GM12878 (cell line): ENCODE measurements at regions not wholly inside any gene's neighbourhood (a gene's known extent, or its start where the extent isn't known, plus 50 kb on each side); places are given as distances from the start of the nearest gene placed in this dataset.

ENCODE experiments used
- ATAC-seq: fragments of 200-7000 bp; cut with Tn5 transposase; 3 replicates; pipeline ENCODE4 v1.9.1; 2020; ENCODE audit warnings: mild to moderate bottlenecking, moderate library complexity
- BruUV-seq: library from RNA; stranded (reverse); fragments of 400-500 nt; replicated peaks from 2 replicates; lab custom pipeline; 2021; lab: Mats Ljungman, UMichigan
- CTCF ChIA-PET: fragments of 300-600 bp; sonication (Branson Sonifier 250); formaldehyde crosslinking; extraction: SDS; loops from one replicate; lab custom pipeline; 2021; ENCODE audit warnings: inconsistent platforms; lab: Yijun Ruan, JAX
- POLR2A ChIA-PET: fragments of 350-600 bp; formaldehyde crosslinking; extraction: SDS; loops from one replicate; lab custom pipeline; 2021; ENCODE audit warnings: inconsistent platforms; lab: Charles Lee
- RAD21 ChIA-PET: fragments of 300-600 bp; sonication (Branson Sonifier 250); formaldehyde crosslinking; loops from one replicate; lab custom pipeline; 2023; ENCODE audit warnings: antibody characterized with exemption; ENCODE audit not compliant: unreplicated experiment; lab: Charles Lee
- SMC1A ChIA-PET: fragments of 300-600 bp; sonication (Branson Sonifier 250); formaldehyde crosslinking; loops from one replicate; lab custom pipeline; 2023; ENCODE audit not compliant: unreplicated experiment, uncharacterized antibody; lab: Charles Lee
- DNase-seq: peaks from one replicate; pipeline ENCODE4 v3.0.0-alpha.2; 2011; ENCODE audit warnings: low read depth, low spot score
- FAIRE-seq: peaks from 3 replicates; lab custom pipeline; 2011; peaks lifted over from hg19 to GRCh38; lab: Jason Lieb, UNC
- H2AFZ ChIP-seq: 2 replicates; pipeline ENCODE4 v1.6.0; 2011; ENCODE audit warnings: low read depth, low read length, control low read depth; ENCODE audit not compliant: control insufficient read depth
- H3K27ac ChIP-seq: 2 replicates; pipeline ENCODE4 v1.5.1; 2011; ENCODE audit warnings: control low read depth; ENCODE audit not compliant: control insufficient read depth, insufficient read depth
- H3K27me3 ChIP-seq, 2 experiments: replicated peaks in 1 of 2; 2 replicates each; pipeline versions ENCODE4 v1.6.0 to v1.6.1; 2011; ENCODE audit warnings: low read length in 1 of 2; ENCODE audit not compliant: control insufficient read depth in 2 of 2, insufficient read depth in 2 of 2
- H3K36me3 ChIP-seq, 2 experiments: 2 replicates each; pipeline ENCODE4 v1.5.1; 2011; ENCODE audit warnings: low read length in 1 of 2; ENCODE audit not compliant: control insufficient read depth in 2 of 2, insufficient read depth in 2 of 2
- H3K4me1 ChIP-seq: 2 replicates; pipeline ENCODE4 v1.6.1; 2011; ENCODE audit warnings: mild to moderate bottlenecking, low read length, moderate library complexity, mixed read lengths; ENCODE audit not compliant: control insufficient read depth, insufficient read depth
- H3K4me2 ChIP-seq: 2 replicates; pipeline ENCODE4 v1.6.0; 2011; ENCODE audit warnings: control low read depth; ENCODE audit not compliant: control insufficient read depth, insufficient read depth
- H3K4me3 ChIP-seq: fragments of 200-600 bp; sonication (generic); 2 replicates; pipeline ENCODE4 v1.5.1; 2016
- H3K79me2 ChIP-seq: 2 replicates; pipeline ENCODE4 v1.6.0; 2011; ENCODE audit warnings: low read length; ENCODE audit not compliant: control insufficient read depth, insufficient read depth
- H3K9ac ChIP-seq: 2 replicates; pipeline ENCODE4 v1.8.0; 2011; ENCODE audit warnings: low read length, control low read depth, mixed read lengths; ENCODE audit not compliant: control insufficient read depth, insufficient read depth
- H3K9me3 ChIP-seq: replicated peaks from 3 replicates; pipeline ENCODE4 v1.5.1; 2011; ENCODE audit warnings: mild to moderate bottlenecking, low read length; ENCODE audit not compliant: control insufficient read depth, insufficient read depth
- H4K20me1 ChIP-seq: 2 replicates; pipeline ENCODE4 v1.6.0; 2011; ENCODE audit not compliant: control insufficient read depth, insufficient read depth
- GATAD2B ChIP-seq: fragments of 450-650 bp; conservative IDR thresholded peaks from 2 replicates; pipeline ENCODE4 v1.6.1; 2017; ENCODE audit warnings: low read depth, mild to moderate bottlenecking, moderate library complexity
- PAX5 ChIP-seq: IDR thresholded peaks from 2 replicates; pipeline ENCODE4 v1.6.1; 2011; ENCODE audit warnings: low read depth, low read length, borderline replicate concordance
- RCOR1 ChIP-seq: conservative IDR thresholded peaks from 2 replicates; pipeline ENCODE4 v1.6.1; 2012; ENCODE audit warnings: low read depth, low read length, improper control_type of control experiment
- RFX5 ChIP-seq: IDR thresholded peaks from 2 replicates; pipeline ENCODE4 v1.6.1; 2011; ENCODE audit warnings: low read depth, low read length, improper control_type of control experiment
- SMAD1 ChIP-seq: fragments of 450-650 bp; IDR thresholded peaks from 2 replicates; pipeline ENCODE4 v1.6.1; 2018; ENCODE audit warnings: mild to moderate bottlenecking, low read depth; ENCODE audit not compliant: partially characterized antibody
- TCF12 ChIP-seq: IDR thresholded peaks from 2 replicates; pipeline ENCODE4 v1.6.1; 2011; ENCODE audit warnings: low read depth, mild to moderate bottlenecking, low read length
- WGBS: methylation state at CpG from one replicate; pipeline ENCODE4 v1.1.6; 2016; ENCODE audit warnings: low lambda C conversion rate; ENCODE audit not compliant: insufficient replicate concordance, insufficient coverage; ENCODE audit errors: missing lambda C conversion rate; 5-methylcytosine and 5-hydroxymethylcytosine counted together
- in situ Hi-C: fragments of 300-500 bp; cut with MboI; formaldehyde crosslinking; loops from 9 replicates; pipeline ENCODE4 v1.14.3; 2018; ENCODE audit warnings: mixed read lengths
- intact Hi-C: fragments of 100-400 bp; cut with micrococcal nuclease; formaldehyde crosslinking; loops from one replicate; pipeline ENCODE4 v1.14.2; 2022; ENCODE audit not compliant: unreplicated experiment
- TF ChIP-seq, protein P1 (sequence below): fragments of 450-650 bp; IDR thresholded peaks from 2 replicates; pipeline ENCODE4 v1.6.1; 2016; ENCODE audit warnings: mild to moderate bottlenecking
- TF ChIP-seq, protein P2 (sequence below): fragments of 450-650 bp; formaldehyde crosslinking; IDR thresholded peaks from 2 replicates; pipeline ENCODE4 v1.5.0; 2022; ENCODE audit warnings: mild to moderate bottlenecking, missing genetic modification characterization
- TF ChIP-seq, protein P3 (sequence below): IDR thresholded peaks from 2 replicates; pipeline ENCODE4 v1.6.1; 2011; ENCODE audit warnings: mild to moderate bottlenecking, low read depth, low read length, moderate library complexity; ENCODE audit not compliant: insufficient replicate concordance

DNA sequence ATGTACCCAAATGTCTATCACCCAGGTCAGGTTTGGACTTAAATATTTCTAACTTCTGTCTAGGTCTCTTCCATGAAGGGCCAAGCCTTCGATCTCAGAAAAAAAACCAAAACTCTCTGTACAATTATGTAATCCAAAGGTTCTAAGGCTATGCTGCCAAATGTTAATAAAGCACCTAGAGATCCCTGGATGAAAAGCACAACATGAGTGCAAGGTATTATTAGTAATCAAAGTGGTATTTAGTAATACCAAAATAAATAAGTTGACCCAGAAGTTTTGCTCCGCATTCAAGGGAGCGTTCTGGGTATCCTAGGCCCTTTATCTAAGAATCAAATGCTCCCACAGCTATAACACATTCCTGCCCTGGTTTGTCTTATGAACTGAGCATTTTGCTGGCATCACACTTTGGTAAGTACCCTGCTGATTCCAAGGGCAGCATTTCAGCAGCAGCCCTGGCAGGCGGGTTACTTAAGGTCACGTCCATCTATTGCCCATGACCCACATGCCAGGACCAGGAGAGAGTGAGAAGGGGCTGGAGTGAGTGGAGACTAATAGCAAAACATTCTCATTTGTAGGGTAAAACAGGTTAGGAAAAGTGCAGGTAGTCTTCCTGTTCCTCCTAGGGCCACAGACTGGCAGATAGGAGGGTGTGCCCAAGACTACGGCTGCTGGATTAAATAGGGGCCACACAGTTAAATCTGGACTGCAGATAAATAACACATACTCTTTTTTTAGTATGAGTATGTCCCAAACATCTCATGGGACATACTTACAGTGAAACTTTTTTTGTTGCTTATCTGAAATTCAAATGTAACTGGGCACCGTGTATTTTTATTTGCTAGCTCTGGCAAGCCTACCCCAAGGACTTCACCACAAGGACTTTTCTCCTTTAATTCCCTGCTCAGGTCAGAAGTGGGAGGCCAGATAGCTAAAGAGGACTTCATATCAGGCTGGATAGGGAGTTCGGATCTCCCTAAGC is 76.0 kb upstream of the SNRK start:
- 32% methylated on average over 8 of the region's 8 CpGs for WGBS
- Histone ChIP-seq H3K36me3 (no peaks in the 10 kb centered on the region), H3K79me2 (no peaks in the 10 kb centered on the region), H4K20me1 (no peaks in the 10 kb centered on the region), H2AFZ (no peak overlapping the region), H3K27ac (no peak overlapping the region), H3K9ac (no peak overlapping the region), H3K27me3 (no peaks in the 10 kb centered on the region; a peak in 1 of 4 replicates), H3K9me3 (no peaks in the 10 kb centered on the region), H3K4me1 (no peaks in the 10 kb centered on the region), H3K4me3 (no peak overlapping the region), H3K4me2 (no peak overlapping the region)
- DNase-seq (no peak), ATAC-seq (no peak), FAIRE-seq (no peak)
- ChIA-PET POLR2A (no interaction called here), CTCF (interaction anchor here (0.9 kb wide), 1 partner anchor 249 kb away, joined by 3 read pairs; no protein-coding TSS in a partner anchor), RAD21 (no interaction called here), SMC1A (no interaction called here)
- intact Hi-C loops (no loop called here), in situ Hi-C loops (no loop called here)
- no TSS peak for BruUV-seq
- no peak for TF ChIP-seq PAX5
- TF ChIP-seq RFX5 = no peak
- TF ChIP-seq, protein P1, sequence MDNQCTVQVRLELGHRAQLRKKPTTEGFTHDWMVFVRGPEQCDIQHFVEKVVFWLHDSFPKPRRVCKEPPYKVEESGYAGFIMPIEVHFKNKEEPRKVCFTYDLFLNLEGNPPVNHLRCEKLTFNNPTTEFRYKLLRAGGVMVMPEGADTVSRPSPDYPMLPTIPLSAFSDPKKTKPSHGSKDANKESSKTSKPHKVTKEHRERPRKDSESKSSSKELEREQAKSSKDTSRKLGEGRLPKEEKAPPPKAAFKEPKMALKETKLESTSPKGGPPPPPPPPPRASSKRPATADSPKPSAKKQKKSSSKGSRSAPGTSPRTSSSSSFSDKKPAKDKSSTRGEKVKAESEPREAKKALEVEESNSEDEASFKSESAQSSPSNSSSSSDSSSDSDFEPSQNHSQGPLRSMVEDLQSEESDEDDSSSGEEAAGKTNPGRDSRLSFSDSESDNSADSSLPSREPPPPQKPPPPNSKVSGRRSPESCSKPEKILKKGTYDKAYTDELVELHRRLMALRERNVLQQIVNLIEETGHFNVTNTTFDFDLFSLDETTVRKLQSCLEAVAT = no peak
- TF ChIP-seq, protein P2, sequence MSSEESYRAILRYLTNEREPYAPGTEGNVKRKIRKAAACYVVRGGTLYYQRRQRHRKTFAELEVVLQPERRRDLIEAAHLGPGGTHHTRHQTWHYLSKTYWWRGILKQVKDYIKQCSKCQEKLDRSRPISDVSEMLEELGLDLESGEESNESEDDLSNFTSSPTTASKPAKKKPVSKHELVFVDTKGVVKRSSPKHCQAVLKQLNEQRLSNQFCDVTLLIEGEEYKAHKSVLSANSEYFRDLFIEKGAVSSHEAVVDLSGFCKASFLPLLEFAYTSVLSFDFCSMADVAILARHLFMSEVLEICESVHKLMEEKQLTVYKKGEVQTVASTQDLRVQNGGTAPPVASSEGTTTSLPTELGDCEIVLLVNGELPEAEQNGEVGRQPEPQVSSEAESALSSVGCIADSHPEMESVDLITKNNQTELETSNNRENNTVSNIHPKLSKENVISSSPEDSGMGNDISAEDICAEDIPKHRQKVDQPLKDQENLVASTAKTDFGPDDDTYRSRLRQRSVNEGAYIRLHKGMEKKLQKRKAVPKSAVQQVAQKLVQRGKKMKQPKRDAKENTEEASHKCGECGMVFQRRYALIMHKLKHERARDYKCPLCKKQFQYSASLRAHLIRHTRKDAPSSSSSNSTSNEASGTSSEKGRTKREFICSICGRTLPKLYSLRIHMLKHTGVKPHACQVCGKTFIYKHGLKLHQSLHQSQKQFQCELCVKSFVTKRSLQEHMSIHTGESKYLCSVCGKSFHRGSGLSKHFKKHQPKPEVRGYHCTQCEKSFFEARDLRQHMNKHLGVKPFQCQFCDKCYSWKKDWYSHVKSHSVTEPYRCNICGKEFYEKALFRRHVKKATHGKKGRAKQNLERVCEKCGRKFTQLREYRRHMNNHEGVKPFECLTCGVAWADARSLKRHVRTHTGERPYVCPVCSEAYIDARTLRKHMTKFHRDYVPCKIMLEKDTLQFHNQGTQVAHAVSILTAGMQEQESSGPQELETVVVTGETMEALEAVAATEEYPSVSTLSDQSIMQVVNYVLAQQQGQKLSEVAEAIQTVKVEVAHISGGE (CRISPR knock-in tag) = no peak
- no peak for TF ChIP-seq TCF12
- TF ChIP-seq, protein P3, sequence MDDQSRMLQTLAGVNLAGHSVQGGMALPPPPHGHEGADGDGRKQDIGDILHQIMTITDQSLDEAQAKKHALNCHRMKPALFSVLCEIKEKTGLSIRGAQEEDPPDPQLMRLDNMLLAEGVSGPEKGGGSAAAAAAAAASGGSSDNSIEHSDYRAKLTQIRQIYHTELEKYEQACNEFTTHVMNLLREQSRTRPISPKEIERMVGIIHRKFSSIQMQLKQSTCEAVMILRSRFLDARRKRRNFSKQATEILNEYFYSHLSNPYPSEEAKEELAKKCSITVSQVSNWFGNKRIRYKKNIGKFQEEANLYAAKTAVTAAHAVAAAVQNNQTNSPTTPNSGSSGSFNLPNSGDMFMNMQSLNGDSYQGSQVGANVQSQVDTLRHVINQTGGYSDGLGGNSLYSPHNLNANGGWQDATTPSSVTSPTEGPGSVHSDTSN = no peak
- no peak for TF ChIP-seq RCOR1
- no peak for TF ChIP-seq SMAD1
- TF ChIP-seq GATAD2B = no peak
